ENCODE measurements at regions not wholly inside any gene's neighbourhood (a gene's known extent, or its start where the extent isn't known, plus 50 kb on each side); places are given as distances from the start of the nearest gene placed in this dataset.
"Not testable (repeated sequence)": the region's sequence is repeated elsewhere in the genome, so short reads cannot be mapped to it uniquely, and the experiment has no call there.

- H3K4me3 ChIP-seq (ENCODE audit: low read depth, low read length) = no peak overlapping the region
- no peak for DNase-seq (ENCODE audit: low read depth)
- TF ChIP-seq, protein P1, sequence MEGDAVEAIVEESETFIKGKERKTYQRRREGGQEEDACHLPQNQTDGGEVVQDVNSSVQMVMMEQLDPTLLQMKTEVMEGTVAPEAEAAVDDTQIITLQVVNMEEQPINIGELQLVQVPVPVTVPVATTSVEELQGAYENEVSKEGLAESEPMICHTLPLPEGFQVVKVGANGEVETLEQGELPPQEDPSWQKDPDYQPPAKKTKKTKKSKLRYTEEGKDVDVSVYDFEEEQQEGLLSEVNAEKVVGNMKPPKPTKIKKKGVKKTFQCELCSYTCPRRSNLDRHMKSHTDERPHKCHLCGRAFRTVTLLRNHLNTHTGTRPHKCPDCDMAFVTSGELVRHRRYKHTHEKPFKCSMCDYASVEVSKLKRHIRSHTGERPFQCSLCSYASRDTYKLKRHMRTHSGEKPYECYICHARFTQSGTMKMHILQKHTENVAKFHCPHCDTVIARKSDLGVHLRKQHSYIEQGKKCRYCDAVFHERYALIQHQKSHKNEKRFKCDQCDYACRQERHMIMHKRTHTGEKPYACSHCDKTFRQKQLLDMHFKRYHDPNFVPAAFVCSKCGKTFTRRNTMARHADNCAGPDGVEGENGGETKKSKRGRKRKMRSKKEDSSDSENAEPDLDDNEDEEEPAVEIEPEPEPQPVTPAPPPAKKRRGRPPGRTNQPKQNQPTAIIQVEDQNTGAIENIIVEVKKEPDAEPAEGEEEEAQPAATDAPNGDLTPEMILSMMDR (IDR thresholded peaks at IDR 0.05; ENCODE audit: low read depth, low read length, missing control alignments) = no peak
Measured at GRCh38 chr12:93989949-93990348, 158.4 kb upstream of the PLXNC1 start.

DNA sequence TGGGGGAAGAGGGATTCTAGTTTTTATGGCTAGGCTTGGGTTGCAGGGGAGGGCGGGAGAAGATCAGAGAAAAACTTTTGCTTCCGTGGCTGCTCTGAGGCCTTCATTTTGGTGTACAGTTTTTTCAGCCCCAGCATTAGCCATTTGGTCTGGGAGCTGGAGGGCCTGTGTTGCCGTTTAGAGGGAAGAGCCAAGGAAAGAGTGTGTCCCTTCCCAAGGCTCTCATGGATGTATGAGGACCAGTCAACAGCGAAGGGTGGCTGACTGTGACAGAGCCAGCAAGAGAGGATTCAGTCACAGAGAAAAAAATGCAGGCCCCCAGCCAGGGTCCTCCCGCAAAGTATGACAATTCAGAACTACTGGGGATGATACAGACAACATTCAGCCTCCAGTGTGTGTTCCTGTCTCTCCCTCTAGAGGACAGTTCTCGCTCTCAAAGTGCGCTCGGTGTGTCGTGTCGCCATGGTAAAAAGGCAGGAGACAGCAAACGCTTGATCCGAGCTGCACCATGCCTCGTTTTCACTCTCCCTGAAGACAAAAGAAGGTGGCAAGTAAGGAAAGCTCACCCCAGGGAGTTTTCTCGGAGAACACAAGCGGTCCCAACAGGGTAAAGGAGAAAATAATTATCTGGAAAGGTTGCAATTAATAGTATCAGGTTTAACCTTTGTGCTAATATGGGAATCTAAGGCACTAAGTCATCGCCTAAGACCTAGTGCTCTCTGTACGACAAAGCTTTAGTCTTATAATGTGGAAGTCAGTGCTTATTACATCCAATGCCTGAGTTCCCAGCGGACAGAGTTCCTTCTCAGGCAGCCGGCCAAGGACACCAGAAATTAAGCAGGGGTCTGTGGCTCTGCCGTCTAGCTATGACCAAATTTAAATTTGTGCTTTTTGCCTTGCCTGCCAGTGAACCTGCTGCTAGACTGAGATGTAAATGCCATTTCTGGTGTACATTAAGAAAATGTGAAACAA is 157.3 kb upstream of the PLXNC1 start:
- H3K4me3 ChIP-seq (ENCODE audit: low read depth, low read length) = no peak overlapping the region
- TF ChIP-seq, protein P1 (IDR thresholded peaks at IDR 0.05; ENCODE audit: low read depth, low read length, missing control alignments) = no peak
- DNase-seq (ENCODE audit: low read depth) = no peak

DNA sequence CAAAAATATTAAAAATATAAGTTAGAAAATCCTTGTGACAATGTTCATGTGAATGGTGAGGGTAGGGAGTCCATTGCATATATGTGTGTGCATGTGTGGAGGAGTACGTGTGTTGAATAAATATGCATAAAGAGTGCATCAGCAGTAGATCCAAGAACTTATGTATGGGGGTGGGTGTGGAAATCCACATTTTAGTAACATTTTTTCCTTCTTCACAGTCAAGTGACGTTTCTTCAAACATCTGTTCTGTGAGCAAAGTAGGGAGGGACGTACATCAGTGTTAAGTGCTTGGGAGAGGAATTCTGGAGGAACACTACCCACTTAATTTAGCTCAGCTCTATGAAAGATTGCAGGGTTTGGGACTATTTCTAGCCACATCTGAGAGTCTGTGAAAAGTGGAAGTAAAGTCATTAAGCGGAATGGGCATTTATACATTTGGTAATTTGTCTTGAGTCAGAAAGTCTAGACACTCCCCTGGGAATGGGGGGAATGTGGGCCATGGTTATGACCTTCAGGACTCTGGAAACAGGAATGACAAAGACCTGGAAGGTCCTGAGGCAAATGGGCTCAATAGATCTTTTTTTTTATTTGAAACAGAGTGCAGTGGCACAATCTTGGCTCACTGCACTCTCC is 156.4 kb upstream of the PLXNC1 start:
- no peak overlapping the region for H3K4me3 ChIP-seq (ENCODE audit: low read depth, low read length)
- DNase-seq (ENCODE audit: low read depth) = no peak
- TF ChIP-seq, protein P1 (IDR thresholded peaks at IDR 0.05; ENCODE audit: low read depth, low read length, missing control alignments) = no peak

DNA sequence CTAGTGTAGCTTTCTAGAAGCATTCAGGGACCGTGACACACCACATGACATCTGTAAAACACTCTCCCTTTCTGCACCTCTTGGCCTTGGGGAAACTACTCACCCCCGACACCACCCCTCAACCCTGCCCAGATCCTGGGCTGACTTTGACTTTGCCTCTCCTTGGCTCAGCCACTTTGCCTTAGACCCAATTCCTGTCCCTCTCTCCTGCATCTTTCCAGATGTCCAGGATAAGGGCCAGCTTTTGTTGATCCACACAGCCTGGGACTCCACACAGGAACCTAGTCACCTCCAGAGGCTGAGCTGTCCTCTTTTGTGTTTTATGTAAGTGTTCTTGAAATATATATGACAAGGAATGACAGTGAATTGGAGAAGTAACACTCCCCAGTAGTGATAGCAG is 153.7 kb upstream of the PLXNC1 start:
- no peak for DNase-seq (ENCODE audit: low read depth)
- TF ChIP-seq, protein P1 (IDR thresholded peaks at IDR 0.05; ENCODE audit: low read depth, low read length, missing control alignments) = no peak
- no peak overlapping the region for H3K4me3 ChIP-seq (ENCODE audit: low read depth, low read length)

GRCh38 chr12:93996321-93996720 is 152.1 kb upstream of the PLXNC1 start:
- no peak overlapping the region for H3K4me3 ChIP-seq (ENCODE audit: low read depth, low read length)
- no peak for DNase-seq (ENCODE audit: low read depth)
- TF ChIP-seq, protein P1 (IDR thresholded peaks at IDR 0.05; ENCODE audit: low read depth, low read length, missing control alignments) = no peak

DNA sequence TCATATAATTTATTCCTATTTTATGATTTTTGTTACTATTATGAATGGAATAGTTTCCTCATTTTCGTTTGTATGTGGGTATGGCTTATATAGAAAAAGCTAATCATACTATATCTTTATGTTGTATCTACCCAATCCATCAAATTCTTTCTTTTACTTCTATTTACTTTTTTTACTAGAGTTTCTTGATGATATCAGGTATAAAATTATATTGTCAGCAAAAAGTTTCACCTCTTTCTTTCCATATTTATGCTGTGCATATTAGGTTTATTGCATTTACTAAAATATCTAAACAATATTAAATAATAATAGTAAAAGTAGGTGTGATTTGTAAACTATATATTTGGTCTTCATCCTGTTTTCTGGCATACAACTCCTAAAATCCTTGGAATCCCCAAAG is 146.7 kb upstream of the PLXNC1 start:
- DNase-seq (ENCODE audit: low read depth) = no peak
- H3K4me3 ChIP-seq (ENCODE audit: low read depth, low read length) = no peak overlapping the region
- TF ChIP-seq, protein P1 (IDR thresholded peaks at IDR 0.05; ENCODE audit: low read depth, low read length, missing control alignments) = no peak

GRCh38 chr12:94002925-94003324 is 145.5 kb upstream of the PLXNC1 start:
- H3K4me3 ChIP-seq (ENCODE audit: low read depth, low read length); DNase-seq (ENCODE audit: low read depth): not testable (repeated sequence)

DNA sequence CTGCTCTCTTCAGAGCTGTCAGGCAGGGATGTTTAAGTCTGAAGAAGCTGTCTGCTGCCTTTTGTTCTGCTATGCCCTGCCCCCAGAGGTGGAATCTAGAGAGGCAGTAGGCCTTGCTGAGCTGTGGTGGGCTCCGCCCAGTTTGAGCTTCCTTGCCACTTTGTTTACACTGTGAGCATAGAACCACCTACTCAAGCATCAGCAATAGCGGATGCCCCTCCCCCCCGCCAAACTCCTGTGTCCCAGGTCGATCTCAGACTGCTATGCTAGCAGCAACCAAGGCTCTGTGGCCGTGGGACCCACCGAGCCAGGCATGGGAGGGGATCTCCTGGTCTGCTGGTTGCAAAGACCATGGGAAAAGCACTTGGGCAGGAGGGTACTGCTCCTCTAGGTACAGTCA is 140.5 kb upstream of the PLXNC1 start:
- H3K4me3 ChIP-seq (ENCODE audit: low read depth, low read length); DNase-seq (ENCODE audit: low read depth): not testable (repeated sequence)

Measured in GM12864 (cell line).